ENCODE measurements at regions not wholly inside any gene's neighbourhood (a gene's known extent, or its start where the extent isn't known, plus 50 kb on each side); places are given as distances from the start of the nearest gene placed in this dataset.

DNA sequence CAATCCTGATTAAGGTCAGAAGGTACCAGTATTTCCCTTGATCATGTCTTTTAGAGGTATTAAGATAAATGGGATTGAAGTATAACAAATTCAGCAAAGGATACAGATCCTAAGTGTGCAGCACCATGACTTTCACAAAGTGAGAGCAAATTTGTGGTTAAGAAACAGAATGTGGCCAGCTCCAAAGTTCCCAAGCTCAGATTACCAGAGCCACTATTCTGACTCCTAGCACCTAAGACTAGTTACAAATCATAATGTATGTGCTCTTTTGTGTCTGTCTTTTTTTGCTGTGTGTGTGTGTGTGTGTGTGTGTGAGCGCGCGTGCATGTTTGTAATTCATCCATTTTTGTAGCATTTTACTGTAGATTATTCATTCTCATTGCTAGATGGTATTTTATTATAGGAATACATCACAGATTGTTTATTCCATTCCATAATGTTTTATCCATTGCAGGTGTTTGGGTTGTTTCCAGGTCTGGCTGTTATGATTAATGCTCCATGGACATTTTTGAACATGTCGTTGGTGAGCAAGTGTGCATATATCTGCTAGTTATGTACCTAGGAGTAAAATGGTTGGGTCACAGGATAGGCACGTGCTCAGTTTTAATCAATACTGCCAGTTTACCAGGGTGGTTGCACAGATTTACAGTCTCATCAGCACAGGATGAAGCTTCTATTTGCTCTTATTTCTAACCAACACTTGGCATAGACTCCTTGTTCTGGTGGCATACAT lies 314.0 kb upstream of the JAG1 start:
- H3K9ac ChIP-seq (ENCODE audit: low read depth, low read length): no peak overlapping the region
- no peak overlapping the region for H3K27ac ChIP-seq (ENCODE audit: low read length)
- no peaks in the 10 kb centered on the region for H3K9me3 ChIP-seq (ENCODE audit: insufficient read depth, low read depth, low read length)
- no peaks in the 10 kb centered on the region for H3K36me3 ChIP-seq (ENCODE audit: insufficient read depth, low read depth, low read length)
- H3K4me3 ChIP-seq (ENCODE audit: low read length): no peak overlapping the region
- H3K27me3 ChIP-seq (ENCODE audit: insufficient read depth, low read length): no peaks in the 10 kb centered on the region
- peaks cover 12% of the 10 kb centered on the region for H3K4me1 ChIP-seq (ENCODE audit: insufficient read depth, low read length)

DNA sequence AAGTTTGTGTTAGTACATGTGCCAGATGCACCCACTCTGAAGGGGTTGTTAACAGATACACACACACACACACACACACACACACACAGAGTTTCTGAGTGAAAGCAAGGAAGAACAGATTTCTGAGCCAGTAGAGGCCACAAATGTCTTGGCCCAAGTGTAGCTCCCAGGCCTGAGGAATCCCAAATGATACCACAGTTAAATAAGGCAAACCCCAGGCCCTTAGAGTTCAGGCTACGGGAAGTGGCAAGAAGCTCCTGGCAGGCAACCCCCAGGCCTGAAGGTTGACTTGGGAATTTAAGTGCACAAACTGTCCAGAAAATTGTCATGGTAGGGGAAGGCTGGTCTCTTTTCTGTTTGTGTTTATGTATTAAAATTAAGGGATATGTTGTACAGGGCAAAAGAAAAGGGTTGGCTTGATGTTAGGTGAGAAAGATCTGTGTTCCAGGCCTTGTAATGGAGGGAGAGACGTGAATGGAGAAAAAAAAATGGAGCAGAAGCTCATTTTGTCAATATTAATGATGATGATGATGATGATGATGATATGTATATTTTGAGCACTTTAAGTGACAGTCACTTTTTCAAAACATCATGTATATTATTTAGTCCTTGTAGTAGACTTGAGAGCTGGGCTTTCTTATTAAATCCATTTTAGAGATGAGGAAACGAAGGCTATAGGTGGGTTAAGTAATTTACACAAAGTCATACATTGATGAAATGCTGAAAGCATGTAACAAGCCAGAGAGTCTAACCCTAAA lies 317.0 kb upstream of the JAG1 start:
- H3K9me3 ChIP-seq (ENCODE audit: insufficient read depth, low read depth, low read length): no peaks in the 10 kb centered on the region
- H3K4me3 ChIP-seq (ENCODE audit: low read length): no peak overlapping the region
- peaks cover 15% of the 10 kb centered on the region for H3K4me1 ChIP-seq (ENCODE audit: insufficient read depth, low read length)
- no peaks in the 10 kb centered on the region for H3K36me3 ChIP-seq (ENCODE audit: insufficient read depth, low read depth, low read length)
- H3K27me3 ChIP-seq (ENCODE audit: insufficient read depth, low read length): no peaks in the 10 kb centered on the region
- no peak overlapping the region for H3K9ac ChIP-seq (ENCODE audit: low read depth, low read length)
- H3K27ac ChIP-seq (ENCODE audit: low read length): no peak overlapping the region

DNA sequence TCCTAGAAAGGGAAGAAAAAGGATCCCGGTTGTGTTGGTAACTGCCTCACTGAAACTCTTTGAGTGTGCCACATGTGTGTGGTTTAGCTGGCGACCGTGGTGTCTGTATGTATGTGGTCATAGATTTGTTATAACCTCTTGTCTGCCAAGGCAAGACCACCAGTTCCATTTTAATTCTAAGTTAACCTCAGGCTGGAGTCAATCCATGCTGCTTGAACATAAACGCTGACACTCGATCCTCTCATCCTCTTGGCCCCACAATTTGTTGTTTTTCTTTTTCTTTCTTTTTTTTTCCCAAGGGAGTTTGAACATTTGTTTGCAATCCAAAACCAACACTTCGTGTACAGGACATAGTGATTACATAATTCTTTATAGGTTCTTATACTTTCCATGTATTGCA lies 318.9 kb upstream of the JAG1 start:
- no peak overlapping the region for H3K9ac ChIP-seq (ENCODE audit: low read depth, low read length)
- H3K36me3 ChIP-seq (ENCODE audit: insufficient read depth, low read depth, low read length): no peaks in the 10 kb centered on the region
- peaks cover 15% of the 10 kb centered on the region for H3K4me1 ChIP-seq (ENCODE audit: insufficient read depth, low read length)
- no peaks in the 10 kb centered on the region for H3K27me3 ChIP-seq (ENCODE audit: insufficient read depth, low read length)
- no peak overlapping the region for H3K27ac ChIP-seq (ENCODE audit: low read length)
- H3K9me3 ChIP-seq (ENCODE audit: insufficient read depth, low read depth, low read length): no peaks in the 10 kb centered on the region
- no peak overlapping the region for H3K4me3 ChIP-seq (ENCODE audit: low read length)

DNA sequence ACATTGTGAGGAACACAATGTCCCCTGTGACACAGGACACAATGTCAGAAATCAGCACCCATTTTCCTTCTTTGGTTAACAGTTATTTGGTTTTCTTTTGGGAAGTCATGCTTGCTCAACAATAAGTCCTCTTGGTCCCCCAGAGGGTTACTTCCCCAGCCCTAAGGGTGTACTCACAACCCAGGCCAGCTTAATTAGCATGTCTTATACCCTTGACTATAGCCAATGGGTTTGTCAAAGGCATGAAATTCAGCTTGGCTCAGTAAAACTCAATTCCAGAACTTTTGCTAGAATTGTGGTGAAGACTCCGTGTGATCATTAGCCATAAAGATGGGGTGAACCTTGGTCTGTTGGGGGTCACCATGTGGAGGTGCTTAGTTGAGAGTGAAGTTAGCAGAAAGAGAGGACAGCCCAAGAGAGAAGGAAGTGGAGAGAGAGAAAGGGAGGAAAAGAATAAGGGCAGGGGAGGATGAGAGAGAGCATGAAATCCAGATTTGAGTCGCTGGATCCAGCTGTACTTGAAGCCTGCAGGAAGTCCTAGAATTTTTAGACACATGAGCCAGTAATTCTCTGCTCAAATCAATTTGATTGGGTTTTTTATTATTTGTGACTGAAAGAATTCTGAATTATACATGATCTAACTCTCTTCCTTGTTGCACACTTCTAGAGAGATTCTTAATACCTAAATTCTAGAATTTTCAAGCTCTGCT lies 321.3 kb upstream of the JAG1 start:
- no peaks in the 10 kb centered on the region for H3K9me3 ChIP-seq (ENCODE audit: insufficient read depth, low read depth, low read length)
- H3K36me3 ChIP-seq (ENCODE audit: insufficient read depth, low read depth, low read length): no peaks in the 10 kb centered on the region
- H3K27ac ChIP-seq (ENCODE audit: low read length): no peak overlapping the region
- H3K9ac ChIP-seq (ENCODE audit: low read depth, low read length): no peak overlapping the region
- H3K4me3 ChIP-seq (ENCODE audit: low read length): no peak overlapping the region
- H3K27me3 ChIP-seq (ENCODE audit: insufficient read depth, low read length): no peaks in the 10 kb centered on the region
- H3K4me1 ChIP-seq (ENCODE audit: insufficient read depth, low read length): peaks cover 10% of the 10 kb centered on the region

DNA sequence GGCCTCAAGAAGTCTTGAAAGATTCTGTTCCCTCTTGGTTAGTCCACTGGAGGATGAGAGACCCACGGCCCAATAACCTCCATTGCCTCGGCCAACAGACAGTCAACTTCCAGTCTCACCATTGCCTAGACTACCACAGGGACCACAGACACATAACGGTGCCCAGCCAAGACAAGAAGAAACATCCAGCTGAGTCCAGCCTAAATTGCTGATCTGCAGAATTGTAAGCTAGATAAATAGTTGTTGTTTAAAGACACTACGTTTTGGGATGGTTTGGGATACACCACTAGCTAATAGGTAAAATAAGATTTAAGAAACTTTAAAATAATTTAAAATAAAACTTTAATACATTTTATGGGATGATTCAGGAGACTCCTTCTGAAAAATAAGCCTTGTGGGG lies 324.7 kb upstream of the JAG1 start:
- H3K9me3 ChIP-seq (ENCODE audit: insufficient read depth, low read depth, low read length): no peaks in the 10 kb centered on the region
- no peaks in the 10 kb centered on the region for H3K27me3 ChIP-seq (ENCODE audit: insufficient read depth, low read length)
- H3K36me3 ChIP-seq (ENCODE audit: insufficient read depth, low read depth, low read length): no peaks in the 10 kb centered on the region

DNA sequence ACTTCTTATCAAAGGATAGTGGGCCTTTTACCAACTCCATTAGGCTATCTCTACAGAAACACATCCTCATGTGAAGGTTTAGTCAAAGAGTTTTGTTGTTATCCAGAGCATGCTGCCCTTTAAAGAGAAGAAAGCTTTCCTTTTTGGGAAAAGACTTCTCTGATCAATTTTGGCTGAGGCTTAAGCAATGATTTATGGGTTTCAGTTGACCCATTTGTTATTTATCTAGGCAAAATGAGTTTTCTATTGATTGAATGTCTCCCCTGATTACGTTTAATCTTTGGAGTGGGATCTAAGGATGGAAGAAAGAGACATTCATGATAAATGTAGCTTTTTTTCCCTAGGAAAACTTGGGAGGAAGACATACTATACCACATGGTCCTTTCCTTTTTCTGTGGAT lies 326.6 kb upstream of the JAG1 start:
- Histone ChIP-seq H3K27ac (ENCODE audit: low read length) (no peak overlapping the region), H3K9me3 (ENCODE audit: insufficient read depth, low read depth, low read length) (no peaks in the 10 kb centered on the region), H3K4me1 (ENCODE audit: insufficient read depth, low read length) (no peaks in the 10 kb centered on the region), H3K27me3 (ENCODE audit: insufficient read depth, low read length) (no peaks in the 10 kb centered on the region), H3K36me3 (ENCODE audit: insufficient read depth, low read depth, low read length) (no peaks in the 10 kb centered on the region), H3K9ac (ENCODE audit: low read depth, low read length) (no peak overlapping the region), H3K4me3 (ENCODE audit: low read length) (no peak overlapping the region)

More for the DNA sequence above, 324.7 kb upstream of the JAG1 start:
- H3K27ac ChIP-seq (ENCODE audit: low read length): no peak overlapping the region
- no peak overlapping the region for H3K4me3 ChIP-seq (ENCODE audit: low read length)
- no peak overlapping the region for H3K9ac ChIP-seq (ENCODE audit: low read depth, low read length)
- H3K4me1 ChIP-seq (ENCODE audit: insufficient read depth, low read length): peaks cover 3% of the 10 kb centered on the region; the same call in 1 of the 2 replicates

DNA sequence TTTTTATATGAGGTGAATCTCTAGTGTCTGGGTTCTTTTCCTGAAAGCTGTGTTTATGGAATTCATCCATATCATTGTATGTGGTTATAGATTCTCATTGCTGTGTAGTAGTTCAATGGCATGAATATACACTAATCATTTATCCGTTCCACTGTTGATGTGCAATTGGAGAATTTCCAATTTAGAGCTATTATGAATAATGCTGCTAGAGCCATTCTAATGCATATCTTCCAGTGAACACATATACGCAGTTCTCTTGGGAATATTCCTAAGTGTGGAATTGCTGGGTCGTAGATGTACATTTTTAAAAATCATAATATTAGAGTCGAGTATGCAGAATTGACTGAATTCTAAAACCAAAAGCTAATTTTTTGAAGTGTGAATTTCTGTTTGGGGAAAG lies 327.5 kb upstream of the JAG1 start:
- no peaks in the 10 kb centered on the region for H3K27me3 ChIP-seq (ENCODE audit: insufficient read depth, low read length)
- H3K9me3 ChIP-seq (ENCODE audit: insufficient read depth, low read depth, low read length): no peaks in the 10 kb centered on the region
- H3K4me1 ChIP-seq (ENCODE audit: insufficient read depth, low read length): no peaks in the 10 kb centered on the region
- H3K9ac ChIP-seq (ENCODE audit: low read depth, low read length): no peak overlapping the region
- no peak overlapping the region for H3K27ac ChIP-seq (ENCODE audit: low read length)
- H3K4me3 ChIP-seq (ENCODE audit: low read length): no peak overlapping the region
- no peaks in the 10 kb centered on the region for H3K36me3 ChIP-seq (ENCODE audit: insufficient read depth, low read depth, low read length)

DNA sequence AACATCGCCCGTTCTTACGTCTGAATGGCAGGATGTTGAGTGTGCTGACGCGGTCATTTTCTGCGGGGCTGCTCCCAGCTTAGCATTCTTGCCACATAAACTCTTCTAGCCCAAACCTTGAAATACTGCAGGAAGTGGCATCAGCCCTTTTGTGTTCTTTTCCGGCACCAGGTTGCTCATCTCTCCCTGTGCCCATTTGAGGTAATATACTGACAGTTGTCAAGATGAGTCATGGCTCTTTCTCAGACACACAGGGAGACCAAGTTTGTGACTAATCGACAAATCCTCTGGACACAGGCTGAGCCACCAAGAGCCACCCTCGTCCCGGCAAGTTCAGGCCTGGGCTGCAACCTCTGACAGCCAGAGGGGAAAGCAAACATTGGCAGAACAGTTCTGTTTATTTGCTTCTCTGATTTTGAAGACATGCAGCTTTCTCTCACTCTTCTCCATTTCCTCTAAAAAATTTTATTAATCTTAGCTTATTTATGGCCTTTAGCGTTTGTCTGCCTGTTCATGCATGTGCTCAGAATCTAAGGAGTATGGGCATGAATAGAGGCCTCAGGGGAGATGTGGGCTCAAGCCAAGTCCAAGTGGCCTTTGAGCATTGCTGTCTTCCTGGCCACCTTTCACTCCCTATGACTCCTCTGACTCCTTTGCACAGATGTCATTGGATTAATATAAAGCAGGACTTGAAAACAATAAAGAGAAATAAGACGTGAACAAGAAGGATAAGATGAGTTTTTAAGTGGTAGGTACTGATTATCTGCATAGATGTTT lies 328.2 kb upstream of the JAG1 start:
- Histone ChIP-seq H3K27me3 (ENCODE audit: insufficient read depth, low read length) (no peaks in the 10 kb centered on the region), H3K4me3 (ENCODE audit: low read length) (no peak overlapping the region)

DNA sequence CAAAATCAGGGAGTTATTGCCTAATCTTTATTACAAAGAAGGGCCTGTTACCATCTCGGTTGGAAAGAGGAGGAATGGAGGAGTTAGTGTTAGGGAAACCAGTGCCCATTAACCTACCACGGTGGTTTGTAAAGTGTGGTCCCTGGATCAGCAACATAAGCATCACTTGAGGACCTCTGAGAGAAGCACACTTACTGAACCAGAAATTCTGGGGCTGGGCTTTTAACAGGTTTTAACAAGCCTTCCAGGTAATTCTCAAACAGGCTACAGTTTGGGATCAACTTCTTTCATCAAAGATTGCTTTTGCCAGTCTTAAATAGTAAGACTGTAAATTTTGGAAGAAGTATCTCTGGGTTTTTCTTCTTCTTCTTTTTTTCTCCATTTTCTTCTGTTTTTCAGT lies 329.5 kb upstream of the JAG1 start:
- no peaks in the 10 kb centered on the region for H3K4me1 ChIP-seq (ENCODE audit: insufficient read depth, low read length)
- H3K9me3 ChIP-seq (ENCODE audit: insufficient read depth, low read depth, low read length): no peaks in the 10 kb centered on the region
- H3K27me3 ChIP-seq (ENCODE audit: insufficient read depth, low read length): no peaks in the 10 kb centered on the region
- no peaks in the 10 kb centered on the region for H3K36me3 ChIP-seq (ENCODE audit: insufficient read depth, low read depth, low read length)
- no peak overlapping the region for H3K9ac ChIP-seq (ENCODE audit: low read depth, low read length)
- no peak overlapping the region for H3K4me3 ChIP-seq (ENCODE audit: low read length)
- H3K27ac ChIP-seq (ENCODE audit: low read length): no peak overlapping the region

More for the DNA sequence above, 328.2 kb upstream of the JAG1 start:
- Histone ChIP-seq H3K9me3 (ENCODE audit: insufficient read depth, low read depth, low read length) (no peaks in the 10 kb centered on the region), H3K4me1 (ENCODE audit: insufficient read depth, low read length) (no peaks in the 10 kb centered on the region), H3K27ac (ENCODE audit: low read length) (no peak overlapping the region), H3K9ac (ENCODE audit: low read depth, low read length) (no peak overlapping the region), H3K36me3 (ENCODE audit: insufficient read depth, low read depth, low read length) (no peaks in the 10 kb centered on the region)

DNA sequence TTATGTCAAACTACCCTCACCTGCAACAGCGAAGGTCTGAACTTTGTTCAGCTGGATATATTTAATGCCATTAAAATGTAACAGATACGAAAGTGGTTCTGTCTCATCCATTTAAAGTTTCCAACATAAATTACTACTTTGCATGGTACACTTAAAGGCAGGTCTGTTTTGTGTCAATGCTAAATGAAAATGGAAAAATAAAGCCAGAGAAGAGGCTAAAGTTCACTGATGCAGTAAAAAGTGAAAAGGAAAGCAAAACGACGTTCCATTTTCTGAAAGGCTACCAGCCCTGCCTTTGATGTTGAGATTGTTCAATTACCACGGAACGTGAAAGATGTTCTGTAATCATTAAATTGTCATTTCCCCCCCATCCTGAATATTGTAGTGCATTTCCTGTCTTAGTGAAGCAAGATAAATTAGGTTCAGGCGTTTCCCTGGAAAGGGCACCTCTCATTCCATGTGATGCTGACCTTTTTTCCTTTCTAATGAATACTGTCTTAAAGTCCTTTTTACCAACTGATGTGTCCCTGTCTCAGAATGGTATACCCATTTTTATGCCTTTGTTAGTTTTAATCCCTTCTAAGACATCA lies 334.7 kb upstream of the JAG1 start:
- H3K4me1 ChIP-seq (ENCODE audit: insufficient read depth, low read length): no peaks in the 10 kb centered on the region
- no peaks in the 10 kb centered on the region for H3K9me3 ChIP-seq (ENCODE audit: insufficient read depth, low read depth, low read length)
- H3K36me3 ChIP-seq (ENCODE audit: insufficient read depth, low read depth, low read length): no peaks in the 10 kb centered on the region
- H3K9ac ChIP-seq (ENCODE audit: low read depth, low read length): no peak overlapping the region
- no peaks in the 10 kb centered on the region for H3K27me3 ChIP-seq (ENCODE audit: insufficient read depth, low read length)
- no peak overlapping the region for H3K27ac ChIP-seq (ENCODE audit: low read length)
- H3K4me3 ChIP-seq (ENCODE audit: low read length): no peak overlapping the region

DNA sequence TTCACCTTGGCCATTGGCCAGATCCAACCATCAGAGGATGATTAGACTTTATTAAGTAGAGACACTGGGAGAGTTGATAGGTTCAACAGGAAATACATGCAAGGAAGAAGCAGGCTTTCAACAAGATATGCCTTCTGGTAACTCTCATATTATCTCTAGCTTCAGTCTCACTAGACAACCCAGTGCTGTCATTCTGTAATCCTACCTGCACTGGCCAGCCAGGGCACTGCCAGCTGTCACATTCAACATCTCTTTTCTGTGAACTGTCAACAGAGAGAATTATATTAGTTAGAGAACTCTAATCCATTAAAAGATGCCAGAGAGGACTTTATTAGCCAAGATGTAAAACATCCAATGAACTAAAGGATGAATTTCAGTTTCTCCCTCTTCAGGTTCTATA lies 337.9 kb upstream of the JAG1 start:
- no peaks in the 10 kb centered on the region for H3K9me3 ChIP-seq (ENCODE audit: insufficient read depth, low read depth, low read length)
- no peaks in the 10 kb centered on the region for H3K4me1 ChIP-seq (ENCODE audit: insufficient read depth, low read length)
- no peaks in the 10 kb centered on the region for H3K36me3 ChIP-seq (ENCODE audit: insufficient read depth, low read depth, low read length)
- no peak overlapping the region for H3K4me3 ChIP-seq (ENCODE audit: low read length)
- no peaks in the 10 kb centered on the region for H3K27me3 ChIP-seq (ENCODE audit: insufficient read depth, low read length)
- H3K9ac ChIP-seq (ENCODE audit: low read depth, low read length): no peak overlapping the region
- no peak overlapping the region for H3K27ac ChIP-seq (ENCODE audit: low read length)

Data from iPS-20b (cell line).